OCI-LY1 (cell line): ENCODE measurements at regions not wholly inside any gene's neighbourhood (a gene's known extent, or its start where the extent isn't known, plus 50 kb on each side); places are given as distances from the start of the nearest gene placed in this dataset.

Experiments
- H2AFZ ChIP-seq: fragments of 200-600 bp; sonication (generic), shearing (Covaris generic); 2 replicates; pipeline ENCODE4 v1.6.0; 2014; ENCODE audit warnings: antibody characterized with exemption, mild to moderate bottlenecking, low read length
- H3F3A ChIP-seq: fragments of 200-600 bp; sonication (generic), shearing (Covaris generic); 2 replicates; pipeline ENCODE4 v1.6.0; 2014; ENCODE audit warnings: mild to moderate bottlenecking, antibody characterized with exemption, low read length, moderate library complexity; ENCODE audit not compliant: insufficient read depth
- H3K27ac ChIP-seq: fragments of 200-600 bp; sonication (generic); 2 replicates; pipeline ENCODE4 v1.5.1; 2014; ENCODE audit warnings: low read length, mixed run types, mild to moderate bottlenecking, low read depth; ENCODE audit not compliant: poor library complexity, severe bottlenecking
- H3K27me3 ChIP-seq: fragments of 200-600 bp; sonication (generic); 2 replicates; pipeline ENCODE4 v1.6.0; 2014; ENCODE audit warnings: antibody characterized with exemption, mild to moderate bottlenecking, low read length, moderate library complexity; ENCODE audit not compliant: insufficient read depth
- H3K36me3 ChIP-seq: fragments of 200-600 bp; sonication (generic); 2 replicates; pipeline ENCODE4 v1.6.1; 2014; ENCODE audit warnings: mild to moderate bottlenecking, antibody characterized with exemption, low read length, moderate library complexity, mixed read lengths; ENCODE audit not compliant: insufficient read depth
- H3K4me1 ChIP-seq: fragments of 200-600 bp; sonication (generic); 2 replicates; pipeline ENCODE4 v1.5.1; 2014; ENCODE audit warnings: mild to moderate bottlenecking, low read length, moderate library complexity; ENCODE audit not compliant: insufficient read depth, severe bottlenecking
- H3K4me2 ChIP-seq: fragments of 200-600 bp; sonication (generic), shearing (Covaris generic); 2 replicates; pipeline ENCODE4 v1.6.1; 2014; ENCODE audit warnings: low read length
- H3K4me3 ChIP-seq: fragments of 200-600 bp; sonication (generic); 2 replicates; pipeline ENCODE4 v1.5.1; 2014; ENCODE audit warnings: low read length, low read depth, mild to moderate bottlenecking, mixed read lengths; ENCODE audit not compliant: poor library complexity, severe bottlenecking
- H3K79me2 ChIP-seq: fragments of 200-600 bp; shearing (Covaris generic); 2 replicates; pipeline ENCODE4 v1.6.1; 2016; ENCODE audit warnings: mixed run types, low read length, mixed read lengths; ENCODE audit not compliant: insufficient read depth
- H3K9ac ChIP-seq: fragments of 200-600 bp; sonication (generic), shearing (Covaris generic); 2 replicates; pipeline ENCODE4 v1.6.1; 2014; ENCODE audit warnings: mild to moderate bottlenecking, low read length, mixed read lengths
- H3K9me2 ChIP-seq: fragments of 200-600 bp; sonication (generic), shearing (Covaris generic); 2 replicates; pipeline ENCODE4 v1.6.1; 2014; ENCODE audit warnings: low read depth, mild to moderate bottlenecking, low read length, mixed read lengths
- H3K9me3 ChIP-seq: fragments of 200-600 bp; shearing (Covaris generic); 2 replicates; pipeline ENCODE4 v1.6.1; 2014; ENCODE audit warnings: low read length, mixed read lengths
- H4K20me1 ChIP-seq: fragments of 200-600 bp; sonication (generic), shearing (Covaris generic); 2 replicates; pipeline ENCODE4 v1.6.0; 2016; ENCODE audit warnings: mild to moderate bottlenecking, low read length; ENCODE audit not compliant: insufficient read depth
- EZH2 ChIP-seq: fragments of 200-600 bp; sonication (generic), shearing (Covaris generic); IDR thresholded peaks from 2 replicates; pipeline ENCODE4 v1.8.0; 2017; ENCODE audit warnings: borderline replicate concordance, mixed run types, mild to moderate bottlenecking, antibody characterized with exemption, low read length, moderate library complexity, mixed read lengths
- TF ChIP-seq, protein P1 (sequence below): fragments of 200-600 bp; sonication (generic), shearing (Covaris generic); IDR thresholded peaks from 2 replicates; pipeline ENCODE4 v1.5.1; 2017; ENCODE audit warnings: mild to moderate bottlenecking, antibody characterized with exemption, low read length, moderate library complexity, mixed read lengths

DNA sequence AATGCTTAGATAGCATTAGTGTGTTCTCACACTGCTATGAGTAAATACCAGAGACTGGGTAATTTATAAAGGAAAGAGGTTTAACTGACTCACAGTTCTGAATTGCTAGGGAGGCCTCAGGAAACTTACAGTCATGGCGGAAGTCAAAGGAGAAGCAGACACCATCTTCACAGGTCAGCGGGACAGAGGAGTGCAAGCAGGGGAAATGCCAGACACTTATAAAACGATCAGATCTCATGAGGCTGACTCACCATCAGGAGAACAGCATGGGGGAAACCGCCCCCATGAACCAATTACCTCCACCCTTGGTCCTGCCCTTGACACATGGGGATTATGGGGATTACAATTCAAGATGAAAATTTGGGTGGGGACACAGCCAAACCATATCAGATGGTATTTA, 381.5 kb upstream of the DPPA4 start:
- H3K4me2 ChIP-seq: no peak overlapping the region
- H3K9me3 ChIP-seq: no peaks in the 10 kb centered on the region
- no peak overlapping the region for H3K9ac ChIP-seq
- H3K27me3 ChIP-seq: no peaks in the 10 kb centered on the region
- no peak overlapping the region for H3K27ac ChIP-seq
- no peaks in the 10 kb centered on the region for H4K20me1 ChIP-seq
- no peaks in the 10 kb centered on the region for H3F3A ChIP-seq
- H3K79me2 ChIP-seq: no peaks in the 10 kb centered on the region
- H3K4me3 ChIP-seq: no peak overlapping the region
- no peak overlapping the region for H2AFZ ChIP-seq
- no peaks in the 10 kb centered on the region for H3K36me3 ChIP-seq
- H3K9me2 ChIP-seq: no peaks in the 10 kb centered on the region
- no peaks in the 10 kb centered on the region for H3K4me1 ChIP-seq
- TF ChIP-seq, protein P1, sequence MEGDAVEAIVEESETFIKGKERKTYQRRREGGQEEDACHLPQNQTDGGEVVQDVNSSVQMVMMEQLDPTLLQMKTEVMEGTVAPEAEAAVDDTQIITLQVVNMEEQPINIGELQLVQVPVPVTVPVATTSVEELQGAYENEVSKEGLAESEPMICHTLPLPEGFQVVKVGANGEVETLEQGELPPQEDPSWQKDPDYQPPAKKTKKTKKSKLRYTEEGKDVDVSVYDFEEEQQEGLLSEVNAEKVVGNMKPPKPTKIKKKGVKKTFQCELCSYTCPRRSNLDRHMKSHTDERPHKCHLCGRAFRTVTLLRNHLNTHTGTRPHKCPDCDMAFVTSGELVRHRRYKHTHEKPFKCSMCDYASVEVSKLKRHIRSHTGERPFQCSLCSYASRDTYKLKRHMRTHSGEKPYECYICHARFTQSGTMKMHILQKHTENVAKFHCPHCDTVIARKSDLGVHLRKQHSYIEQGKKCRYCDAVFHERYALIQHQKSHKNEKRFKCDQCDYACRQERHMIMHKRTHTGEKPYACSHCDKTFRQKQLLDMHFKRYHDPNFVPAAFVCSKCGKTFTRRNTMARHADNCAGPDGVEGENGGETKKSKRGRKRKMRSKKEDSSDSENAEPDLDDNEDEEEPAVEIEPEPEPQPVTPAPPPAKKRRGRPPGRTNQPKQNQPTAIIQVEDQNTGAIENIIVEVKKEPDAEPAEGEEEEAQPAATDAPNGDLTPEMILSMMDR: no peak
- TF ChIP-seq EZH2: no peak

DNA sequence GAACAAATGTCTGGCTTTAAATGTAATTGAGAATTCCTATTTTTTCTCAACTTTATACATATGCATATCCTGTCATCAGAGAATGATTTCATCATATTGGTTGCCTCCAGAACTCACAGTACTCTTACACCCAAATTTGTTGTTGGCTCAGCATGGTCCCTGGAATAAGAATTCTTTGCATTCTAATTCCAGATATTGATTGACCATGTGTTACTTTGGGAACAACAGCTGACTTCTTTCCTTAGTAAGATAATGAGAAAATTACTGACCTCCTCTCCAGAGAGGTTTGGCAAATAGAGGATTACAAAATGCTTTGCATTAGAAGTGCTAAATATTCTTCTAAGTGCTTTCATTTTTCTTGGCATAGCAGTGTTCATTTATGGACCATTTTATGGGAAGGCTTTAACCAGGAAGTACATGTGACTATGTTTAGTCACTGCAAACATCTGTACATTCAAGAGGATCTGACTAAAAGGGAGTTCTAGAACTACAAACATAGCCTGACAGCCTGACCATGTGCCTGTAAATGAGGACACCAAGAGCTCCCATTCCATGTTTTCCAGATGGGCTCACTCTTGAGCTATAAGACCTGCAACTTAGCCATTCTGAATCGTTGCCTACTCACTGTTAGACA, 391.6 kb upstream of the DPPA4 start:
- Histone ChIP-seq H3F3A (no peaks in the 10 kb centered on the region), H3K4me1 (no peaks in the 10 kb centered on the region), H3K9me3 (no peaks in the 10 kb centered on the region), H3K27me3 (no peaks in the 10 kb centered on the region), H3K9me2 (no peaks in the 10 kb centered on the region), H2AFZ (no peak overlapping the region), H3K9ac (no peak overlapping the region), H4K20me1 (no peaks in the 10 kb centered on the region), H3K4me2 (no peak overlapping the region), H3K4me3 (no peak overlapping the region), H3K27ac (no peak overlapping the region), H3K36me3 (no peaks in the 10 kb centered on the region), H3K79me2 (no peaks in the 10 kb centered on the region)
- TF ChIP-seq EZH2: no peak
- TF ChIP-seq, protein P1: no peak

DNA sequence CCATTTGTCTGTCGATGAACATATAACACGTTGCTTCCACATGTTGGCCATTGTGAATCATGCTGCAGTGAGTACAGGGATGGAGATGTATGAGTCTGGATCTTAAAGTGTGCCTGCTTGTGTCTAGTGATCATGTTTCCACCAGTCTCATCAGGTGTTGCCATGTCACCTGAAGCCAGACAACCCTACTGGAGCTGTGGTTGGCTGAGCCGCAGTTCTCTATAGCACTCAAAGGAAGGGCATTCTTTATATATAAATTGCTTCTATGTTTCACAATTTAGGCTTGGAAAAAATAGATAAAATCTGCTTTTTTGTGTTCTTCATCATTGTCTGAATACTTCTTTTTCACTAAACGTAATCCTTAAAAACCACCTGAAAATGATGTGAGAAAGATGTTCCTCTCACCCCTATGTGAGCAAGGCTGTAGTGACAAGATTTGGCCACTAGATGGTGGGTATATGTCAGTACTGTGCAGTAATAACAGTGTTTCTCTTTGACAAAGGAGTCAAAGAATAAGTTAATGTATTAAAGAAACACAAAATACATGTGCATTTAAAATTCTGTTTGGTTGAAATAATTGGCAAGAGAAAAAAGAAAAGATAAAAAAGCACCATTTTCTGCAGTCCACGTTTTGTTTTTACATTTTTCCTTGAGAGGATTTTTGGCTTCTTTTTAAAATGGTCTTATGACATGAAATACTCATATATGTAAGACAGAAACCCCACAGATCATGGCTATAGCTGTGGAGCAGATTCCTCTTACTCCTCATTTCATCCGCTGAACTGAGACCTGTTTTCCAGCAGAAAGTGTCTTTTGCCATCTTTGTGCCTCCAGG, 394.5 kb upstream of the DPPA4 start:
- no peak overlapping the region for H2AFZ ChIP-seq
- H3K9ac ChIP-seq: no peak overlapping the region
- no peaks in the 10 kb centered on the region; the same call in 1 of the 2 replicates for H3K36me3 ChIP-seq
- no peaks in the 10 kb centered on the region for H4K20me1 ChIP-seq
- H3F3A ChIP-seq: no peaks in the 10 kb centered on the region
- H3K9me3 ChIP-seq: 0 out of 2 replicates have a peak, but pooled peaks cover 2% of the 10 kb centered on the region
- no peaks in the 10 kb centered on the region for H3K79me2 ChIP-seq
- no peaks in the 10 kb centered on the region for H3K4me1 ChIP-seq
- H3K27ac ChIP-seq: no peak overlapping the region
- no peaks in the 10 kb centered on the region for H3K27me3 ChIP-seq
- no peak overlapping the region for H3K4me2 ChIP-seq
- no peak overlapping the region for H3K4me3 ChIP-seq
- TF ChIP-seq EZH2: no peak
- TF ChIP-seq, protein P1: peak; percentile 89
- H3K9me2 ChIP-seq: no peaks in the 10 kb centered on the region
